RPMI7951 (cell line): ENCODE measurements at regions not wholly inside any gene's neighbourhood (a gene's known extent, or its start where the extent isn't known, plus 50 kb on each side); places are given as distances from the start of the nearest gene placed in this dataset.
"Not testable (repeated sequence)": the region's sequence is repeated elsewhere in the genome, so short reads cannot be mapped to it uniquely, and the experiment has no call there.

Source experiments
- DNase-seq: peaks from one replicate; pipeline ENCODE4 v3.0.0-alpha.2; 2012; ENCODE audit warnings: low read depth

GRCh38 chr6:77324866-77325265, 138.4 kb downstream of the HTR1B start:
- DNase-seq: no peak

- no peak for DNase-seq
Measured at GRCh38 chr6:77322604-77323003, 140.7 kb downstream of the HTR1B start.

- DNase-seq: no peak
Measured at GRCh38 chr6:77318256-77318655, 145.0 kb downstream of the HTR1B start.

GRCh38 chr6:77313595-77313994, 149.7 kb downstream of the HTR1B start:
- DNase-seq: no peak

GRCh38 chr6:77299931-77300330, 163.4 kb downstream of the HTR1B start:
- DNase-seq: no peak

GRCh38 chr6:77298283-77298682, 165.0 kb downstream of the HTR1B start:
- DNase-seq: no peak

- DNase-seq: peak; percentile 86
Measured at GRCh38 chr6:77292564-77293546, 170.4 kb downstream of the HTR1B start.

GRCh38 chr6:77290798-77291197, 172.5 kb downstream of the HTR1B start:
- DNase-seq: peak; percentile 7

- DNase-seq: no peak
Measured at GRCh38 chr6:77286541-77286940, 176.8 kb downstream of the HTR1B start.

- no peak for DNase-seq
Measured at GRCh38 chr6:77273929-77274328, 189.4 kb downstream of the HTR1B start.

GRCh38 chr6:77264970-77265369, 198.3 kb downstream of the HTR1B start:
- no peak for DNase-seq

GRCh38 chr6:77263003-77263402, 200.3 kb downstream of the HTR1B start:
- no peak for DNase-seq

- DNase-seq: not testable (repeated sequence)
Measured at GRCh38 chr6:77251801-77252200, 211.5 kb downstream of the HTR1B start.

GRCh38 chr6:77249560-77249959, 213.7 kb downstream of the HTR1B start:
- DNase-seq: peak; percentile 22

- DNase-seq: peak; percentile 3
Measured at GRCh38 chr6:77245026-77245425, 218.3 kb downstream of the HTR1B start.

GRCh38 chr6:77231438-77232305, 231.6 kb downstream of the HTR1B start:
- DNase-seq: peak; percentile 36

- no peak for DNase-seq
Measured at GRCh38 chr6:77228279-77228678, 235.0 kb downstream of the HTR1B start.

- no peak for DNase-seq
Measured at GRCh38 chr6:77217896-77218295, 245.4 kb downstream of the HTR1B start.

GRCh38 chr6:77205936-77206335, 257.4 kb downstream of the HTR1B start:
- DNase-seq: peak; percentile 14

GRCh38 chr6:77204555-77204954, 258.7 kb downstream of the HTR1B start:
- no peak for DNase-seq

GRCh38 chr6:77183447-77183846, 279.8 kb downstream of the HTR1B start:
- DNase-seq: no peak

- no peak for DNase-seq
Measured at GRCh38 chr6:77181749-77182148, 281.5 kb downstream of the HTR1B start.

GRCh38 chr6:77180326-77180725, 283.0 kb downstream of the HTR1B start:
- DNase-seq: peak; percentile 24
